ENCODE measurements at regions not wholly inside any gene's neighbourhood (a gene's known extent, or its start where the extent isn't known, plus 50 kb on each side); places are given as distances from the start of the nearest gene placed in this dataset.
A peak's percentile ranks its signal among the peaks of the same experiment; 100 is the strongest.

DNA sequence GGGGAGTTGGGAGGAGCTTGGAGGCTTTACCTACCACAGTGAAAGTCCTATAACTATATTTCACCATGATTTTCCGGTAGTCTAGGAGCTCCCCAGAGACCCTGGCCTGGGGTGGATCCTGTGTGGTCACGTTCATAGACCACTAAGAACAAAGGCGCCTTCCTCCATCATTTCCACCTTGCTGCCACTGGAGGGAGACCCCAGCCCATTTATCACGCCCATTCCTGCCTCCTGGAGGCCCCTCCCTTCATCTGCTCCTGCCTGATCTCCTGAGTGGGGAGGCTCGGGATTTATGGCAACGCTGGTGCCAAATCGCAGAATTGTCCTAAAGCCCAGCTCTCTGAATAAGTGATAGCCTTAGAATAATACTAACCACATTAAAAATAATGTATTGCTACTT, 507.6 kb upstream of the SPHKAP start:
- Histone ChIP-seq H3K9me3 (ENCODE audit: control insufficient read depth in 4 of 4, low read length in 3 of 4) (no peaks in the 10 kb centered on the region), H3K4me1 (ENCODE audit: control insufficient read depth in 4 of 4, insufficient read depth in 4 of 4, low read length in 3 of 4) (no peaks in the 10 kb centered on the region), H3K27ac (ENCODE audit: low read depth in 1 of 2, low read length in 2 of 2) (no peak overlapping the region), H3K9ac (ENCODE audit: low read depth in 1 of 2, low read length in 2 of 2) (no peak overlapping the region), H3K4me3 (ENCODE audit: low read depth in 1 of 3, low read length in 3 of 3) (no peak overlapping the region), H3K36me3 (ENCODE audit: control insufficient read depth in 4 of 4, insufficient read depth in 3 of 4, low read depth in 1 of 4, low read length in 3 of 4) (no peaks in the 10 kb centered on the region), H3K27me3 (ENCODE audit: control insufficient read depth in 4 of 4, insufficient read depth in 4 of 4, low read length in 3 of 4) (no peaks in the 10 kb centered on the region)
- DNase-seq (ENCODE audit: low spot score): no peak
- WGBS: 68% methylated on average over 7 of the region's 7 CpGs
- TF ChIP-seq RAD21 (IDR thresholded peaks at IDR 0.05): peak; percentile 22 to 55
- TF ChIP-seq, protein P1, sequence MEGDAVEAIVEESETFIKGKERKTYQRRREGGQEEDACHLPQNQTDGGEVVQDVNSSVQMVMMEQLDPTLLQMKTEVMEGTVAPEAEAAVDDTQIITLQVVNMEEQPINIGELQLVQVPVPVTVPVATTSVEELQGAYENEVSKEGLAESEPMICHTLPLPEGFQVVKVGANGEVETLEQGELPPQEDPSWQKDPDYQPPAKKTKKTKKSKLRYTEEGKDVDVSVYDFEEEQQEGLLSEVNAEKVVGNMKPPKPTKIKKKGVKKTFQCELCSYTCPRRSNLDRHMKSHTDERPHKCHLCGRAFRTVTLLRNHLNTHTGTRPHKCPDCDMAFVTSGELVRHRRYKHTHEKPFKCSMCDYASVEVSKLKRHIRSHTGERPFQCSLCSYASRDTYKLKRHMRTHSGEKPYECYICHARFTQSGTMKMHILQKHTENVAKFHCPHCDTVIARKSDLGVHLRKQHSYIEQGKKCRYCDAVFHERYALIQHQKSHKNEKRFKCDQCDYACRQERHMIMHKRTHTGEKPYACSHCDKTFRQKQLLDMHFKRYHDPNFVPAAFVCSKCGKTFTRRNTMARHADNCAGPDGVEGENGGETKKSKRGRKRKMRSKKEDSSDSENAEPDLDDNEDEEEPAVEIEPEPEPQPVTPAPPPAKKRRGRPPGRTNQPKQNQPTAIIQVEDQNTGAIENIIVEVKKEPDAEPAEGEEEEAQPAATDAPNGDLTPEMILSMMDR (IDR thresholded peaks at IDR 0.05; ENCODE audit: low read depth, low read length, missing input control): peak; percentile 9
- TF ChIP-seq, protein P2, sequence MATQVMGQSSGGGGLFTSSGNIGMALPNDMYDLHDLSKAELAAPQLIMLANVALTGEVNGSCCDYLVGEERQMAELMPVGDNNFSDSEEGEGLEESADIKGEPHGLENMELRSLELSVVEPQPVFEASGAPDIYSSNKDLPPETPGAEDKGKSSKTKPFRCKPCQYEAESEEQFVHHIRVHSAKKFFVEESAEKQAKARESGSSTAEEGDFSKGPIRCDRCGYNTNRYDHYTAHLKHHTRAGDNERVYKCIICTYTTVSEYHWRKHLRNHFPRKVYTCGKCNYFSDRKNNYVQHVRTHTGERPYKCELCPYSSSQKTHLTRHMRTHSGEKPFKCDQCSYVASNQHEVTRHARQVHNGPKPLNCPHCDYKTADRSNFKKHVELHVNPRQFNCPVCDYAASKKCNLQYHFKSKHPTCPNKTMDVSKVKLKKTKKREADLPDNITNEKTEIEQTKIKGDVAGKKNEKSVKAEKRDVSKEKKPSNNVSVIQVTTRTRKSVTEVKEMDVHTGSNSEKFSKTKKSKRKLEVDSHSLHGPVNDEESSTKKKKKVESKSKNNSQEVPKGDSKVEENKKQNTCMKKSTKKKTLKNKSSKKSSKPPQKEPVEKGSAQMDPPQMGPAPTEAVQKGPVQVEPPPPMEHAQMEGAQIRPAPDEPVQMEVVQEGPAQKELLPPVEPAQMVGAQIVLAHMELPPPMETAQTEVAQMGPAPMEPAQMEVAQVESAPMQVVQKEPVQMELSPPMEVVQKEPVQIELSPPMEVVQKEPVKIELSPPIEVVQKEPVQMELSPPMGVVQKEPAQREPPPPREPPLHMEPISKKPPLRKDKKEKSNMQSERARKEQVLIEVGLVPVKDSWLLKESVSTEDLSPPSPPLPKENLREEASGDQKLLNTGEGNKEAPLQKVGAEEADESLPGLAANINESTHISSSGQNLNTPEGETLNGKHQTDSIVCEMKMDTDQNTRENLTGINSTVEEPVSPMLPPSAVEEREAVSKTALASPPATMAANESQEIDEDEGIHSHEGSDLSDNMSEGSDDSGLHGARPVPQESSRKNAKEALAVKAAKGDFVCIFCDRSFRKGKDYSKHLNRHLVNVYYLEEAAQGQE (IDR thresholded peaks at IDR 0.05): no peak

DNA sequence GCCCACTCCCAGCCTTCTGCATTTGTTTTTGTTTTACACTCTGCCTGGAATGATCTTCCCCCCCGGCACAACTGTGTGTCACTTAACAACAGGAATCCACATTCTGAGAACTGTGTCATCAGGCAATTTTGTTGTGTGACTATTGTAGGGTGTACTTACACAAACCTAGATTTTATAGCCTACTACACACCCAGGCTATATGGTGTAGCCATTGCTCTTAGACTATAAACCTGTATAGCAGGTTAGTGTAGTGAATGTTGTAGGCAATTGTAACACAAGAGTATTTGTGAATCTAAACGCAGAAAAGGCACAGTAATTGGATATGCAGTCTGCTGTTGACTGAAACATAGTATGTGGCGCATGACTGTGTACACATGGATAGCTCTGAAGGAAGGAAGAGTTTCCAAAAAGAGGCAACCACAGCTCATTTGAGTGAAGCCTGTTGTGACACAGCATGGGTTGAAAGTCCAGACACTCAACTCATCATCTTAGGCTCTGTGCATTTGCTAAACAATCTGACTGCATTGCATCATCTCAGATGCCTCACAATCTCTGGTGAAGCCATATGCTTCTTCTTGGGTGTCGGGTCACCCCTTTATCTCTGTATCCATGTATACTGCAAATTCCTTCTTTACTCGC, 506.6 kb upstream of the SPHKAP start:
- H3K4me3 ChIP-seq (ENCODE audit: low read depth in 1 of 3, low read length in 3 of 3): no peak overlapping the region
- no peaks in the 10 kb centered on the region for H3K36me3 ChIP-seq (ENCODE audit: control insufficient read depth in 4 of 4, insufficient read depth in 3 of 4, low read depth in 1 of 4, low read length in 3 of 4)
- WGBS: 70% methylated on average over 5 of the region's 5 CpGs
- peak; percentile 67 for TF ChIP-seq FOXA1 (IDR thresholded peaks at IDR 0.05)
- TF ChIP-seq RXRA (IDR thresholded peaks at IDR 0.05): peak; percentile 63 to 65
- peak; percentile 70 for TF ChIP-seq SP1 (IDR thresholded peaks at IDR 0.05)
- TF ChIP-seq YY1 (IDR thresholded peaks at IDR 0.05): peak; percentile 38
- TF ChIP-seq, protein P3, sequence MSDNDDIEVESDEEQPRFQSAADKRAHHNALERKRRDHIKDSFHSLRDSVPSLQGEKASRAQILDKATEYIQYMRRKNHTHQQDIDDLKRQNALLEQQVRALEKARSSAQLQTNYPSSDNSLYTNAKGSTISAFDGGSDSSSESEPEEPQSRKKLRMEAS (IDR thresholded peaks at IDR 0.05): peak; percentile 28
- no peak for TF ChIP-seq EGR1 (IDR thresholded peaks at IDR 0.05; ENCODE audit: low read depth in 2 of 2)
- peak; percentile 74 to 77 for TF ChIP-seq JUND (IDR thresholded peaks at IDR 0.05)
- TF ChIP-seq, protein P4, sequence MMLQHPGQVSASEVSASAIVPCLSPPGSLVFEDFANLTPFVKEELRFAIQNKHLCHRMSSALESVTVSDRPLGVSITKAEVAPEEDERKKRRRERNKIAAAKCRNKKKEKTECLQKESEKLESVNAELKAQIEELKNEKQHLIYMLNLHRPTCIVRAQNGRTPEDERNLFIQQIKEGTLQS (IDR thresholded peaks at IDR 0.05): peak; percentile 88
- TF ChIP-seq, protein P2 (IDR thresholded peaks at IDR 0.05): no peak
- TF ChIP-seq, protein P1 (IDR thresholded peaks at IDR 0.05; ENCODE audit: low read depth, low read length, missing input control): no peak
- TF ChIP-seq HNF4G (IDR thresholded peaks at IDR 0.05): peak; percentile 84
- no peak for TF ChIP-seq TAF1 (conservative IDR thresholded peaks at IDR 0.05)
- peak; percentile 88 for TF ChIP-seq FOXA2 (IDR thresholded peaks at IDR 0.05)
- TF ChIP-seq RAD21 (IDR thresholded peaks at IDR 0.05): peak in 1 of 2 donors; percentile 60
- TF ChIP-seq NR2F2 (IDR thresholded peaks at IDR 0.05): no peak
- TF ChIP-seq HNF4A (conservative IDR thresholded peaks at IDR 0.05): peak; percentile 92 to 95
- TF ChIP-seq, protein P5, sequence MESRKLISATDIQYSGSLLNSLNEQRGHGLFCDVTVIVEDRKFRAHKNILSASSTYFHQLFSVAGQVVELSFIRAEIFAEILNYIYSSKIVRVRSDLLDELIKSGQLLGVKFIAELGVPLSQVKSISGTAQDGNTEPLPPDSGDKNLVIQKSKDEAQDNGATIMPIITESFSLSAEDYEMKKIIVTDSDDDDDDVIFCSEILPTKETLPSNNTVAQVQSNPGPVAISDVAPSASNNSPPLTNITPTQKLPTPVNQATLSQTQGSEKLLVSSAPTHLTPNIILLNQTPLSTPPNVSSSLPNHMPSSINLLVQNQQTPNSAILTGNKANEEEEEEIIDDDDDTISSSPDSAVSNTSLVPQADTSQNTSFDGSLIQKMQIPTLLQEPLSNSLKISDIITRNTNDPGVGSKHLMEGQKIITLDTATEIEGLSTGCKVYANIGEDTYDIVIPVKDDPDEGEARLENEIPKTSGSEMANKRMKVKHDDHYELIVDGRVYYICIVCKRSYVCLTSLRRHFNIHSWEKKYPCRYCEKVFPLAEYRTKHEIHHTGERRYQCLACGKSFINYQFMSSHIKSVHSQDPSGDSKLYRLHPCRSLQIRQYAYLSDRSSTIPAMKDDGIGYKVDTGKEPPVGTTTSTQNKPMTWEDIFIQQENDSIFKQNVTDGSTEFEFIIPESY (IDR thresholded peaks at IDR 0.05): peak; percentile 60
- TF ChIP-seq GABPA (IDR thresholded peaks at IDR 0.05 in 1 of 2, conservative IDR thresholded peaks at IDR 0.05 in 1 of 2): no peak
- no peak overlapping the region for H3K9ac ChIP-seq (ENCODE audit: low read depth in 1 of 2, low read length in 2 of 2)
- H3K27me3 ChIP-seq (ENCODE audit: control insufficient read depth in 4 of 4, insufficient read depth in 4 of 4, low read length in 3 of 4): no peaks in the 10 kb centered on the region
- H3K9me3 ChIP-seq (ENCODE audit: control insufficient read depth in 4 of 4, low read length in 3 of 4): no peaks in the 10 kb centered on the region
- no peak overlapping the region for H3K27ac ChIP-seq (ENCODE audit: low read depth in 1 of 2, low read length in 2 of 2)
- no peak for DNase-seq (ENCODE audit: low spot score)
- H3K4me1 ChIP-seq (ENCODE audit: control insufficient read depth in 4 of 4, insufficient read depth in 4 of 4, low read length in 3 of 4): no peaks in the 10 kb centered on the region

Measured in liver (tissue), 8 donors.